ENCODE measurements at regions not wholly inside any gene's neighbourhood (a gene's known extent, or its start where the extent isn't known, plus 50 kb on each side); places are given as distances from the start of the nearest gene placed in this dataset.
"Not testable (repeated sequence)": the region's sequence is repeated elsewhere in the genome, so short reads cannot be mapped to it uniquely, and the experiment has no call there.

DNA sequence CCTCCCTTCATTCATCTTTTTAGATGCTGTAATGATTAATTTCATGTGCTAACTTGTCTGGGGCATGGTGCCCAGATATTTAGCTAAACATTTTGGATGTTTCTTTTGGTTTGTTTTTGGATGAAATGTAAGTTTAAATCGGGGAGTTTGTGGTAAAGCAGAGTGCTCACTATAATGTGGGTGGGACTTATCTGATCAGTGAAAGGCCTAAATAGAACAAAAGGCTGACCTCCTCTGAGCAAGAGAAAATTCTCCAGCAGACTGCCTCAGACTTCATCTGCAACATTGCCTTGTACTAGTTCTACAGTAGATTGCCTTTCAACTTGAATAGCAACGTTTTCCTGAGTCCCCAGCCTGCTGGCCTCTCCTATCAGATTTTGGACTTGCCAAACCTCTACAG lies 183.6 kb downstream of the S1PR1 start:
- no peak for DNase-seq (ENCODE audit: low spot score)

DNA sequence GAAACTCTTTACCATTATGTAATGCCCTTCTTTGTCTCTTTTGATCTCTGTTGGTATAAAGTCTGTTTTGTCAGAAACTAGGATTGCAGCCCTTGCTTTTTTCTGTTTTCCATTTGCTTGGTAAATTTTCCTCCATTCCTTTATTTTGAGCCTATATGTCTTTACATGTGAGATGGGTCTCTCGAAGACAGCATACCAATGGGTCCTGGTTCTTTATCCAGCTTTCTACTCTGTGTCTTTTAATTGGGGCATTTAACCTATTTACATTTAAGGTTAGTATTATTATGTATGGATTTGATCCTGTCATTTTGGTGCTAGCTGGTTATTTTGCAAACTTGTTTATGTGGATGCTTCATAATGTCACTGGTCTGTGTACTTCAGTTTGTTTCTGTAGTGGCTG lies 191.3 kb downstream of the S1PR1 start:
- DNase-seq (ENCODE audit: low spot score): not testable (repeated sequence)

- no peak for DNase-seq (ENCODE audit: low spot score)
Observed at GRCh38 chr1:101428562-101428961, 191.7 kb downstream of the S1PR1 start.

DNA sequence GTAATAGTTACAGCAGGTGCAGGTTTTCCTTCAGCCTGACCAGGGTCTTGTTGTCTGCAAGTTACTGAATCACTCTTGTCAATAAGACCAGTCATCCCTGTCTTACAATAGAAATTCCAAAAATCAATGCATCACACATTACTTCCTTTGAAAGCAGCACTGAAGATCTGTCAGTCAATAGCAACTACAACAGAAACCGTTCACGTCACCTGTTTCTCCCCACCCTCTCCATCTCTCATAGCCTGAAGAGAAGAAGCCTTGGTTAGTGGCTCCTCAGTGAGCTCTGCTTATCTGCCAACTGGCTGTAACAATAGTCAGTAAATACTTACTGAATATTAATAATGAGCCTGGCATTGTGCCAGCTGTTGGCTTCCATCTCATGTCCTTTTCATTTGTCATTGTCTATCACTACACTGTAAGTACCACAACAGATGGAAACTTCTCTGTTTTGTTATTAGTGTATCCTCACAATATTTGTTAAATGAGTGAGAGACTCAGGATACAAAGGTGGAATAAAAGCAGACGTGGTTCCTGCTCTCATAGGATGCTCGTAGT lies 195.2 kb downstream of the S1PR1 start:
- DNase-seq (ENCODE audit: low spot score): no peak

- DNase-seq (ENCODE audit: low spot score): no peak
Observed at GRCh38 chr1:101435831-101436511, 199.2 kb downstream of the S1PR1 start.

DNA sequence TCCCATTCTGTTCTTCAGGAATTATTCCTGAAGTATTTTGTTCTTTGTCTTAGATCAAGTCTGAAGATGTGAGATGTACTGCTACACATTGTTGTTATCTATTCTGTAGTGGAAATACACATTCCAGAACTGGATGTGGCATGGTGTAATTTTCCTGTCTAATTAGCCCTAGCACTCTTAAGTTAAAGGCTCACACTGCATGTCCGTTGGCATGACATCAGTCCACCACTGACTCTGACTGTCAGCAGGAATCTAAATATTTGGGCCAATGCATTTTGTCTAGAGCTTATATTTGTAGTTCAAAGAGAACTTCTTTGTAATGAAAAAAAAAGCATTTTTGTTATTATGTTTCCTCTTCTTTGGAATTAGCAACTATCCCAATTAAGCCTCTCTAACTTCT lies 201.0 kb downstream of the S1PR1 start:
- no peak for DNase-seq (ENCODE audit: low spot score)

DNA sequence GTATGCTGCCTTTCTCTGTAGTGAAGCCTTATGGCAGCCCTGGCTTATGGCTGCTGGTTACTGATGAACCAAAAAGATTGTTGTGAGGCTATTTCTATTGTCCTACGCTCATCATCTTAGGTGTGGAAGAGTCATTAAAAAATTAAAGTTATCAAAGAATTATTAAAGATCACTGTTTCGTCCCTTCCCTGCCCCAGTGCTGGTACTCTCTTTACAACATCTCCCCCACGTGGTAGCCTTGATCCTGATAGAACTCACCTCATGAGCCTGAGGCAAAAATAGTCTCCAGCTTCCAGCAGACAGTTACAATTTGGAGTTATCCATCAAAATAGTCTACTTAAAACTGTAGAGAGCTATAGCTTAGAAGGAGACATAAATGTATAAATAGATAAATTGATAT lies 201.5 kb downstream of the S1PR1 start:
- DNase-seq (ENCODE audit: low spot score): no peak

- no peak for DNase-seq (ENCODE audit: low spot score)
Observed at GRCh38 chr1:101440485-101440884, 203.7 kb downstream of the S1PR1 start.

GRCh38 chr1:101444381-101444780 lies 207.6 kb downstream of the S1PR1 start:
- DNase-seq (ENCODE audit: low spot score): no peak

GRCh38 chr1:101444873-101445618 lies 208.2 kb downstream of the S1PR1 start:
- no peak for DNase-seq (ENCODE audit: low spot score)

GRCh38 chr1:101448018-101448417 lies 211.2 kb downstream of the S1PR1 start:
- no peak for DNase-seq (ENCODE audit: low spot score)

- DNase-seq (ENCODE audit: low spot score): not testable (repeated sequence)
Observed at GRCh38 chr1:101450691-101451090, 213.9 kb downstream of the S1PR1 start.

- peak; percentile 8 for DNase-seq (ENCODE audit: low spot score)
Observed at GRCh38 chr1:101451888-101452287, 215.1 kb downstream of the S1PR1 start.

DNA sequence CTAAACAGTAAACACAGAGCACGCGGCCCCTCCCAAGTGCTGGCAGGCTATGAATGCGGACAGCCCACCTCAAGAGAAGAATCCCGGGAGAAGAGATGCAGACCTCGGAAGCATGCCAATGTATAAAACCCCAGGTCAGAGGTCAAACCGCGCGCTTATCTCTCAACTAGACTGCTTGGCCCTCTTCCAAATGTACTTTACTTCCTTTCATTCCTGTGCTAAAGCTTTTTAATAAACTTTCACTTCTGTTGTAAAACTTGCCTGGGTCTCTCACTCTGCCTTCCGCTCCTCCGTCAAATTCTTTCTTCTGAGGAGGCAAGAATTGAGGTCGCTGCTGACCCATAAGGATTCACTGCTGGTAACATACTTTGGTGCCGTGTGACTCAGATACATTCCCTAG lies 216.0 kb downstream of the S1PR1 start:
- DNase-seq (ENCODE audit: low spot score): no peak

DNA sequence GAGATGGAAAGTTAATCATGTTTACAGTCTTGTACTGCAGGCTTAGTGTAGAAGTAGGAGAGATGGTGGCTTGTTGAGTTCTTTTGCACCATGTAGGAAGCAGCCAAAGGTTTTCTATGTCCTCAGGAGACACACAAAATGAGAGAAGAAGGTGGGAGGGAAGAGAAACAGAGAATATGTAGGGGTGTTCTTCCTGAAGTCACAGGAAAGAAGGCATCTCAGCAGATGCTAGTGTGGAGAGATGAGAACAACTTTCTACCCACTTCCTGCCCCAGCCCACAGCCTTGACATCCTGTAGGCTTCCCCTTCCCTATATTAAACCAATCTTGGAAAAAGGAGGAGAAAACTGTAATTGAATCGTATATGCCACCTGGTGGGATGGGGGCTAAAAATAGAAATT lies 217.0 kb downstream of the S1PR1 start:
- DNase-seq (ENCODE audit: low spot score): no peak

DNA sequence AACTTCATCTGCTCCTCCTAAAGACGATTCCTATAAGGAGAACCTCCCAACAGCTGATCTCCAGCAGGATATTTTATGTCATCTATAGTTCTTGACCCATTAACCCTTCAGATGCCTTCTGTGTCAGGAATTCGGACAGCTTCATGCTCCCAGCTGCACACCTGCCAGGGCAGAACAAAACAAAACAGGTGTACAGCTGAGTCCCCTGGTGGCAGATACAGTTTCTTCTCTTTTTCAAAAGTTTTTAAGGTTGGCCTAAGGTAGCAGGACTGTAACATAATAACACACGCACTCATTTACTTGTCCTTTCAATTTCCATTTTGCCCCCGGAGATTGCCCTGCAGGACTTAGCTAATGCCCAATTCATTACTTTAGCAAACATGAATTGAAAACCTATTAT lies 218.3 kb downstream of the S1PR1 start:
- no peak for DNase-seq (ENCODE audit: low spot score)

DNA sequence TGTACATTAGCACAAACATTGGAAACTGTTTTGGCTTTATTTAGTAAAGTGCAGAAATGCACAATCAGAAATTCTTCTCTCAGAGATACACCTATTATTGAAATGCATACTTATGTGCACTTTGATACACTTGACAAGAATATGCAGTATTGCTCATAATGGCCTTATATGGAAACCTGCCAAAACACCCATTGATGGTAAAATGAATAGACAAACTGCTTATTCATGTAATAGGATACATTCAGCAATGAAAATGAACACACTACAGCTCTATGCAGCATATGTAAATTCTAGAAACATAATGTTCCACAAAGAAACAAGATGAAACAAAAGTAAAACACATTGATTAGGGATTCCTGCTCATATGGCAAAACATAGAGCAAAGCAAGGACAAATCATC lies 223.9 kb downstream of the S1PR1 start:
- DNase-seq (ENCODE audit: low spot score): no peak

DNA sequence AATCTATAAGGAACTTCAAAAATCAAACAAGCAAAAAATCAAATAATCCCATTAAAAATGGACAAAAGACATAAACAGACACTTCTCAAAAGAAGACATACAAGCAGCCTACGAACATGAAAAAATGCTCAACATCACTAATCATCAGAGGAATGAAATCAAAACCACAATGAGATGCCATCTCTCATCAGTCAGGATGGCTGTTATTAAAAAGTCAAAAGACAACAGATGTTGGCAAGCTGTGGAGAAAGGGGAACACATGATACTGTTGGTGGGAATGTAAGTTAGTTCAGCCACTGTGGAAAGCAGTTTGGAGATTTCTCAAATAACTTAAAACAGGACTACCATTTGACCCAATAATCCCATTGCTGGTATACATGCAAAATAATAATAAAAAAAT lies 226.4 kb downstream of the S1PR1 start:
- no peak for DNase-seq (ENCODE audit: low spot score)

DNA sequence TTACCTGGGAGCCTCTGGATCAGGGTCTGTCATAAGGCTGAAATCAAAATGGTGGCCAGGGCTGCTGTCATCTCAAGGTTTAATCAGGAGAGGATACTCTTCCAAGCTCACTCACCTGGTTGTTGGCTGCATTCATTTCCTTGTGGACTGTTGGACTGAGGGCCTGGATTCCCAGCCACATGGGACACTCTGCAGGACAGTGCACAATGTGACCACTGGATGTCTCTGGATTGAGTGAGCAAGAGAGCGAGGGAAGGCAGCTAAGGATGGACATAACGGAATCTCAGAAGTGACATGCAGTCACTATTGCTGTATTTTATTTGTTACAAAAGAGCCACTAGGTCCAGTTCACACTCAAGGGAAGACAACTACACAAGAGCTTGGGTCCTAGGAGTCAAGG lies 229.1 kb downstream of the S1PR1 start:
- no peak for DNase-seq (ENCODE audit: low spot score)

GRCh38 chr1:101474039-101474665 lies 237.3 kb downstream of the S1PR1 start:
- DNase-seq (ENCODE audit: low spot score): no peak

- no peak for DNase-seq (ENCODE audit: low spot score)
Observed at GRCh38 chr1:101476541-101476940, 239.7 kb downstream of the S1PR1 start.

DNA sequence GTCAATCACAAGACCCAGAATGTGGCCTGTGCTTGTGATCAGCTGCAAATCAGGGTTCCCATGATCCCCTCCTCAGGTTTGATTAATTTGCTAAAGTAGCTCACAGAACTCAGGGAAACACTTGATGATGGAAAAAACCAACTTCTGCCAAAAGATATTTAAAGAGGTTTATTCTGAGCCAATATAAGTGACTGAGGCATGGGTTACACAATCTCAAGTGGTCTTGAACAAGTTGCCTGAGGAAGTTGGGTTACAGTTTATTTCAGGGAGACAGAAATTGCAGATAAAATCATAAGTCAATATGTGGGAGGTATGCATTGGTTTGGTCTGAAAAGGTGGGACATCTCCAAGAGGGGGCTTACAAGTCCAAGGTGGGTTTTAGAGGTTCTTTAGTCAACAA lies 243.1 kb downstream of the S1PR1 start:
- no peak for DNase-seq (ENCODE audit: low spot score)

- no peak for DNase-seq (ENCODE audit: low spot score)
Observed at GRCh38 chr1:101482306-101482705, 245.5 kb downstream of the S1PR1 start.
